ENCODE measurements at regions not wholly inside any gene's neighbourhood (a gene's known extent, or its start where the extent isn't known, plus 50 kb on each side); places are given as distances from the start of the nearest gene placed in this dataset.

GRCh38 chr19:5238700-5239099 is 101.9 kb downstream of the PTPRS start:
- TF ChIP-seq POLR2AphosphoS5 (IDR thresholded peaks at IDR 0.05) (no peak), POLR2A (IDR thresholded peaks at IDR 0.05) (no peak)
